ENCODE measurements at regions not wholly inside any gene's neighbourhood (a gene's known extent, or its start where the extent isn't known, plus 50 kb on each side); places are given as distances from the start of the nearest gene placed in this dataset.

GRCh38 chr4:119834906-119835612 is 206.5 kb upstream of the PDE5A start:
- Histone ChIP-seq H3F3A (ENCODE audit: low read depth) (no peaks in the 10 kb centered on the region), H3K4me1 (ENCODE audit: insufficient read depth, low read length, poor library complexity, severe bottlenecking) (no peaks in the 10 kb centered on the region), H3K27me3 (ENCODE audit: insufficient read depth, low read length, poor library complexity, severe bottlenecking) (no peaks in the 10 kb centered on the region), H2AFZ (ENCODE audit: low read length) (no peak overlapping the region), H3K79me2 (ENCODE audit: insufficient read depth, low read length) (no peaks in the 10 kb centered on the region), H3K4me2 (ENCODE audit: low read depth, low read length, poor library complexity, severe bottlenecking) (no peak overlapping the region), H4K20me1 (ENCODE audit: insufficient read depth, low read length, poor library complexity, severe bottlenecking) (no peaks in the 10 kb centered on the region), H3K9me3 (ENCODE audit: insufficient read depth, low read depth, low read length) (no peaks in the 10 kb centered on the region), H3K9ac (ENCODE audit: low read depth, low read length, poor library complexity, severe bottlenecking) (no peak overlapping the region), H3K4me3 (ENCODE audit: low read length, poor library complexity, severe bottlenecking) (no peak overlapping the region), H3K36me3 (ENCODE audit: insufficient read depth, low read length) (no peaks in the 10 kb centered on the region), H3K9me2 (replicated peaks; ENCODE audit: low read depth, low read length) (no peaks in the 10 kb centered on the region)
- TF ChIP-seq CTCF (conservative IDR thresholded peaks at IDR 0.05; ENCODE audit: low read length) (no peak), EZH2phosphoT487 (IDR thresholded peaks at IDR 0.05; ENCODE audit: borderline replicate concordance) (no peak)

GRCh38 chr4:119833611-119834010 is 205.0 kb upstream of the PDE5A start:
- Histone ChIP-seq H3K4me3 (ENCODE audit: low read length, poor library complexity, severe bottlenecking) (no peak overlapping the region), H3K36me3 (ENCODE audit: insufficient read depth, low read length) (no peaks in the 10 kb centered on the region), H3K79me2 (ENCODE audit: insufficient read depth, low read length) (no peaks in the 10 kb centered on the region), H4K20me1 (ENCODE audit: insufficient read depth, low read length, poor library complexity, severe bottlenecking) (no peaks in the 10 kb centered on the region), H3K4me2 (ENCODE audit: low read depth, low read length, poor library complexity, severe bottlenecking) (no peak overlapping the region), H3K4me1 (ENCODE audit: insufficient read depth, low read length, poor library complexity, severe bottlenecking) (no peaks in the 10 kb centered on the region), H3K9me2 (replicated peaks; ENCODE audit: low read depth, low read length) (no peaks in the 10 kb centered on the region), H2AFZ (ENCODE audit: low read length) (no peak overlapping the region), H3K27me3 (ENCODE audit: insufficient read depth, low read length, poor library complexity, severe bottlenecking) (no peaks in the 10 kb centered on the region), H3F3A (ENCODE audit: low read depth) (no peaks in the 10 kb centered on the region), H3K9ac (ENCODE audit: low read depth, low read length, poor library complexity, severe bottlenecking) (no peak overlapping the region), H3K9me3 (ENCODE audit: insufficient read depth, low read depth, low read length) (no peaks in the 10 kb centered on the region)
- TF ChIP-seq CTCF (conservative IDR thresholded peaks at IDR 0.05; ENCODE audit: low read length) (no peak), EZH2phosphoT487 (IDR thresholded peaks at IDR 0.05; ENCODE audit: borderline replicate concordance) (no peak)

GRCh38 chr4:119832776-119833175 is 204.2 kb upstream of the PDE5A start:
- no peaks in the 10 kb centered on the region for H4K20me1 ChIP-seq (ENCODE audit: insufficient read depth, low read length, poor library complexity, severe bottlenecking)
- TF ChIP-seq EZH2phosphoT487 (IDR thresholded peaks at IDR 0.05; ENCODE audit: borderline replicate concordance) = no peak
- TF ChIP-seq CTCF (conservative IDR thresholded peaks at IDR 0.05; ENCODE audit: low read length) = no peak
- H2AFZ ChIP-seq (ENCODE audit: low read length) = no peak overlapping the region
- H3K4me2 ChIP-seq (ENCODE audit: low read depth, low read length, poor library complexity, severe bottlenecking) = no peak overlapping the region
- H3K9me2 ChIP-seq (replicated peaks; ENCODE audit: low read depth, low read length) = no peaks in the 10 kb centered on the region
- H3K9me3 ChIP-seq (ENCODE audit: insufficient read depth, low read depth, low read length) = no peaks in the 10 kb centered on the region
- no peaks in the 10 kb centered on the region for H3K27me3 ChIP-seq (ENCODE audit: insufficient read depth, low read length, poor library complexity, severe bottlenecking)
- H3K36me3 ChIP-seq (ENCODE audit: insufficient read depth, low read length) = no peaks in the 10 kb centered on the region
- H3K4me3 ChIP-seq (ENCODE audit: low read length, poor library complexity, severe bottlenecking) = no peak overlapping the region
- no peaks in the 10 kb centered on the region for H3K79me2 ChIP-seq (ENCODE audit: insufficient read depth, low read length)
- H3K9ac ChIP-seq (ENCODE audit: low read depth, low read length, poor library complexity, severe bottlenecking) = no peak overlapping the region
- H3F3A ChIP-seq (ENCODE audit: low read depth) = no peaks in the 10 kb centered on the region
- H3K4me1 ChIP-seq (ENCODE audit: insufficient read depth, low read length, poor library complexity, severe bottlenecking) = no peaks in the 10 kb centered on the region
